AG10803 (cell line): ENCODE measurements at regions not wholly inside any gene's neighbourhood (a gene's known extent, or its start where the extent isn't known, plus 50 kb on each side); places are given as distances from the start of the nearest gene placed in this dataset.

Experiments used
- DNase-seq: peaks from one replicate; pipeline ENCODE4 v3.0.0; 2010; ENCODE audit warnings: low read depth
- H3K4me3 ChIP-seq: 2 replicates; pipeline ENCODE4 v1.5.1; 2011; ENCODE audit warnings: mild to moderate bottlenecking, low read length, control low read depth
- CTCF ChIP-seq: conservative IDR thresholded peaks from 2 replicates; pipeline ENCODE4 v1.5.1; 2011; ENCODE audit warnings: mild to moderate bottlenecking, low read length, control low read depth, inconsistent platforms

GRCh38 chr11:86140334-86140990 is 71.6 kb upstream of the PICALM start:
- TF ChIP-seq CTCF, result no peak
- no peak overlapping the region for H3K4me3 ChIP-seq
- no peak for DNase-seq

GRCh38 chr11:86138958-86139357 is 70.1 kb upstream of the PICALM start:
- no peak for DNase-seq
- no peak for TF ChIP-seq CTCF
- no peak overlapping the region for H3K4me3 ChIP-seq

DNA sequence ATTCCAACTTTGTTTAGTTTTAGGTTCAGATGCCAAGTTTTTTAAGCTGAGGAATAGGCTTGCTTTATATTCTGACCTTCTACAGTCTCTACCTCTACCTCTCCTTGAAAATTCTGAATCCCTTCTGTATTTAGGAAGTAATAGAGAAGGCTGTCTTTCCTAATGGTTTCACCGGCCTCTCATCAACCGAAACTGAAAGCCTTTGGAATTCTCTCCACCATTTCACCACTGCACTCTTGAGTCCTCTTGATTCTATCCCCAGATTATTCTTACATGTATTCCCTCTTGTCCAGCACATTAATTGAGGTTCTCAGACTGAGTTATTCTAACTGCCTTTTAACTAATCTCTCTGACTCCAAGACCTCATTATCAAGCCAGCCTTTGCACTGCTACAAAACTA is 67.7 kb upstream of the PICALM start:
- H3K4me3 ChIP-seq, result no peak overlapping the region
- DNase-seq, result no peak
- TF ChIP-seq CTCF, result no peak

DNA sequence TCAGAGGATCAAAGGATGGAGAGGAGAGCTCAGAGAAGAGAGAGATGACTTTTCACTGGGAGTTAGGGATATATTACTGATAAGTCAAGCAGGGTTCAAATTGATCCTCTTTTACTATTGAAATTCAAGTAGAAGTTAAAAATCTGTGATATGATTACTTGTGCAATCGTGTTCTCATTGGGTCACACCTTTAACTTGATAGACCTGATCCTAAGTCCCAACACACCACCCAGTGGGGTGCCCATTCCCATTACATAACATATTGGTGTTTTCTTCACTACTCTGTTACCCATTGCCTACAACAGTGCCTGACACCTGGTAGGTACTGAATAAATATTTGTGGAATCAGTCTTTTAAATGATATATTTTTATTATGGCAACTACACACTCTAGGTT is 66.4 kb upstream of the PICALM start:
- DNase-seq, result no peak
- H3K4me3 ChIP-seq, result no peak overlapping the region
- TF ChIP-seq CTCF, result no peak

DNA sequence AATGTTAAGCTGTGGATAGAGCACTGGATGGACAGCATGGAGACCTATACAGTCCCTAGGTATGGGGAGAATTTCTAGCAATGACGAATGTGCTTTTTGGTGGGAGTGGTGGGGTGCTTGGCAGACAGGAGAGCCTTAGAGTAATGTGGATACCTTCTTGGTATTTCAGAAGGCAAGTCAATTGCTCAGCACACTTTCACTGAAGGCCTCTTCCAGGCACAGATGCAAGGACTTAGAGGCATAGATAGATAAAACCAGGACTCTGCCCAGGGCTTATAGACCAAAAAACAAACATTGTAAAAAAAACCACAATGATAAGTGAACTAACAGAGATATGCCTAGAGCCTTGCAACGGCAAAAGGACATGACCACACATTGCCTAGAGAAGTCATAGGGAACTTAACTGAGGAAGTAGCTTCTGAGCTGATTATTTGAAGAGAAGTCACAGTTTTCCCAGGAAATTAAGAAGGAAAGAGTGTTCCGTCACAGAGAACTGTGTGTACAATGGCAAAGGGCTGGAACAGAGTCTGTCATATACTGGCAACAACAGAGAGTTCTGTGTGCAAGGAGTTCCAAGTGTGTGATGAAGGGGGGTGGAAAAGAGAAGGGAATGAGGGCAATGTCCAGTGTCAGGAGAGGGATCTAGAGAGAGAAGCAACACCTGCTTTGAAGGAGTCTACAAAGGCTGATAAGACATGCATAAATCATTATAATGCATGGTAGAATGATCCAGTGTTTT is 65.9 kb upstream of the PICALM start:
- no peak for DNase-seq
- no peak for TF ChIP-seq CTCF
- no peak overlapping the region for H3K4me3 ChIP-seq

DNA sequence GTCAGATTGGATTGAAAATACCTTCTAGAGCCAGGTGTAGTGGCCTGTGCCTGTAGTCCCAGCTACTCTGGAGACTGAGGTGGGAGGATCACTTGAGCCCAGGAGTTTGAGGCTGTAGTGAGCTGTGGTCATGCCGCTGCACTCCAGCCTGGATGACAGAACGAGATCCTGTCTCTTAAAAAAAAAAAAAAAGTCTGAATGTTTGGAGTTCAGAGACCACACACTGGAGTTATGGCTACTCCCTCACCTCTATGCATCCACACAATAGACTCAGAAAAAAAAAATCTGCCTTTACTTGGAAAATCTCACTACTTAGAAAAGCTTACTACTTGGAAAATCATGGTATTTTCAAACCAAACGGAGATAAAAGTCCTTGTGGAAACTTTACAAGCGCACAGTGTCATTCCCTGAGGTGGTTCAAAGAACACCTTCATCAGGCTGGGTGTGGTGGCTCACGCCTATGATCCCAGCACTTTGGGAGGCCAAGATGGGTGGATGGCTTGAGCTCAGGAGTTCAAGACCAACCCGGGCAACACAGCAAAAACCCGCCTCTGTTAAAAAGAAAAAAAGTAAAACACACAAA is 63.9 kb upstream of the PICALM start:
- DNase-seq, result no peak
- no peak for TF ChIP-seq CTCF
- H3K4me3 ChIP-seq, result no peak overlapping the region
